Stimulated activated CD4-positive, alpha-beta T cell treated with anti-CD3 and anti-CD28 coated beads, TNF-alpha, amount 100 ng/mL, for 4 hours (primary cell): ENCODE measurements at regions not wholly inside any gene's neighbourhood (a gene's known extent, or its start where the extent isn't known, plus 50 kb on each side); places are given as distances from the start of the nearest gene placed in this dataset.
"Not testable (repeated sequence)": the region's sequence is repeated elsewhere in the genome, so short reads cannot be mapped to it uniquely, and the experiment has no call there.

ENCODE experiments used
- DNase-seq, 3 experiments: peaks; one replicate each; pipeline ENCODE4 v3.0.0-alpha.2; 2020; ENCODE audit warnings: low read depth in 3 of 3

- no peak for DNase-seq
Observed at GRCh38 chr10:65754112-65754511, 1171.7 kb upstream of the LRRTM3 start.

DNA sequence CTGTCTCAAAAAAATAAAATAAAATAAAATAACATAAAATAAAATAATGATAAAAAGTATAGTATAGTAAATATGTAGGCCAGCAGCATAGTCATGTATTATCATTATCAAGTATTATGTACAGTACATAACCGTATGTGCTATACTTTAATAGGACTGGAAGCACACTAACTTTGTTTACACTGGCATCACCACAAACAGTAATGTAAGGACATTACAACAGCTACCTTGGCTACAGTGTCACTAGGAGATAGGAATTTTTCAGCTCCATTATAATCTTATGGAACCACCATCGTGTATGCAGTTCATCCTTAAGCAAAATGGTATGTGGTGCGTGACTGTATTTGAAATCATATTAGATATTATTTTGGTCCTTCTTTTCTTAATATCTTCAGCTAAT lies 1163.5 kb upstream of the LRRTM3 start:
- DNase-seq = no peak

DNA sequence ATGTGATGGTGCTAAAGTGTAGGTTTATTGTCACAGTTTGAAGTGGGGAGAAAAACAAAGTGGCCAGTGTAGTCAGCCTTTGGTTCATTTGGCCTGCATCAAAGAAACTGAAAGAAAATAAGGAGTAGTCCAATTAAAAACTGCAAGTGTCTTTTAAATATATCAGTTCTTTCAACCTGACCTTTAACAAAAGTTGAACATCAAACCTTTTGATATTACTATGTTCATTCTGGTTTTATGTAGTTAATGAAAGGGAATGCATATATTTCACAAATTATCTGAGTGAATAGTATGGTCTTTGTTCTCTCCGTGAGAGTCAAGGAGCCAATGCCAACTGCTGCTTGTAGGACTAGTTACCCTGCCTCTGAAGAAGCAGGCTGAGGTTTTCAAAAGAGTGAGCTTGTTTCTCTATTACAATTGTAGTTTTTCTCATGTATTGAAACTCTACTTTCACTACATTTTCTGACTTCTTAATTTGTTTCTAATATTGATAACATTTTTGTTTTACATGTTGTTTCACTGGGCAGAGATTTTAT lies 1160.8 kb upstream of the LRRTM3 start:
- no peak for DNase-seq

DNA sequence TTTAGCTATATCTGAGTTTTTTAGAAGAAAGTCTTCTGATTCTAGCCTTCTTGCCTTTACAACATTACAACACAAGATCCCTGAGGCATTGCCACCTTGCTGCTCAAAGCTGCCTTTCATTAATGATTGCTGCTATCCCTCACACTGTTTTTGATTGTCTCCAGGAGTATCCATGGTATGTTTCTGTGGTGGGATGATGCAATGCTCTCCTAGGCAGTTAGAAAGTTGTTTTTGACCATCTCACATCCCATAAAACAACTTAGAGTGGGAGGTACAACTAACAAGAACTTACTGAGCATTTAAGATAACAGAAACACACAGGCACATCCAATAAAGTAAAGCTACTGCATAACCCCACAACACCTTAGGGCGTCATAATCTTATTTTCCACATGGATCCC lies 1156.0 kb upstream of the LRRTM3 start:
- no peak for DNase-seq

GRCh38 chr10:65778753-65779152 lies 1147.1 kb upstream of the LRRTM3 start:
- no peak for DNase-seq

GRCh38 chr10:65779985-65780384 lies 1145.9 kb upstream of the LRRTM3 start:
- no peak for DNase-seq

DNA sequence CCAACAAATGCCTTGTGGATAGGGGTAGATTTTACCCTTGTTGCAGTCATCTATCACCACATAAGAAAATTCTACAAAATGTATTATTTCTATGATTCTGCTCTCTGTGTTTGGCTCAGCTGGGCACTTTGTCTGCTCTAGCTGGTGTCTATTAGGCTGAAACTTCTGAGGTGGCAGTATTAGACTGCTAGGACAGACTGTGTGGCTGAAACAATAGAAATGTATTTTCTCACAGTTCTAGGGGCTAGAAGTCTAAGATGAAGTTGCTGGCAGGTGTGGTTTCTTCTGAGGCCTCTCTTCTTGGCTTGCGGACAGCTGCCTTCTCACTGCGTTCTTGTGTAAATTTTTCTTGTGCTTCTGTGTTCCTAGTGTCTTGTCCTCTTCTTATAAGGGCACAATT lies 1139.6 kb upstream of the LRRTM3 start:
- DNase-seq = no peak

DNA sequence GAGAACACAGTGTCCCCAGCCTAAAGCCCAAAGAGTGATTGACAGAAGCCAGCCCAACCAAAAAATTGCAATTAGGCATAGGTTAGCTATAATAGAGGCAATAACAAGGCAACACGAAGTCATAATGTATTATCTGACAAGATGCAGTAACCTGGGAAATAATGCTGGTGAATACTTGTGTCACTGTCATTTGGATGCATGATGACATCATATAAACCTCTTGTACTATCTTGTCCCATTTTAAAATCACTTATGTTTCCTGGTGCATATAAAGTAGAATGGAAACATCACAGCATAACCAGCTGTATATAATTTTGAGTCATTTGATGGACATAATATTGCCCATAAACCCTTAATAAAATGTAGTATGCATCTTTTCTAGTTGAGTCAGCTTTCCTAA lies 1138.3 kb upstream of the LRRTM3 start:
- no peak for DNase-seq

DNA sequence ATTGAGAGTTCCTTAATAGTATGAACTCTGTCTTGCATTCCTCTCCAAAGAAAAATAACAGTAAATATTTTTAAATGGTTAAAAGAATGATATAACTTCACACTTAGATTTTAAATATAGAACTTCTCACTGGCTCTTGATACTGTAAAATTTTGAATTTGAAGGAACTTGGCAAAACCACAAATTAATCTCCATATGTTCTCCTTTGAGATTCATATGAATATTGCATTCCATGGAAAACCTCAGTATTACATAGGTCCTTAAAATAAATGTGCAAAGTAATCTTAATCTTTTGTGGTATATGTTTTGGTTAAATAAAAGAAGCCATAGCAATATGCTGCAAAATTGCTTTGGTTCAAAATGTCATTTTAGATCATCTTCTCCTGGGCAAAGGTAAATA lies 1137.6 kb upstream of the LRRTM3 start:
- no peak for DNase-seq

- no peak for DNase-seq
Observed at GRCh38 chr10:65791979-65792378, 1133.9 kb upstream of the LRRTM3 start.

- DNase-seq = no peak
Observed at GRCh38 chr10:65793738-65794425, 1132.0 kb upstream of the LRRTM3 start.

GRCh38 chr10:65794861-65795260 lies 1131.0 kb upstream of the LRRTM3 start:
- DNase-seq = not testable (repeated sequence)

DNA sequence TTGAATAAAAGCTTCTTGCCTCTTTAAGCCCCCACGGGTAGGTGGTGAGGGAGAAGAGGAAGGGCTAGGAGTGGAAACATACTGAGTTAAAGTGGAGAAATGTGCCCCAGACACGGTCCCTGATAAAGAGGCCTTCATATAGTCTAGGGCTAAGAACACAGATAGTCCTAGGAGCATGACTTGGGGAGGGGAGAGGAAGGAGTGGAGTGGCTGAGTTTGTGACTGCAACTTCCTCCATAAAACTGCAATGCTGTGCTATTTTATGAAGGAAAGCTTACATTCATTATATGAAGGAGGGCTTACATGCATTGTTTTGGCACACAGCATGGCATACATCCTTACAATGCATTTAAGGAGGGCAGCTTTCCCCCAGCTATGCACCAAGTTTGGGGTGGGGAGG lies 1129.4 kb upstream of the LRRTM3 start:
- no peak for DNase-seq

GRCh38 chr10:65798133-65798532 lies 1127.7 kb upstream of the LRRTM3 start:
- no peak for DNase-seq

GRCh38 chr10:65802391-65802790 lies 1123.4 kb upstream of the LRRTM3 start:
- no peak for DNase-seq

DNA sequence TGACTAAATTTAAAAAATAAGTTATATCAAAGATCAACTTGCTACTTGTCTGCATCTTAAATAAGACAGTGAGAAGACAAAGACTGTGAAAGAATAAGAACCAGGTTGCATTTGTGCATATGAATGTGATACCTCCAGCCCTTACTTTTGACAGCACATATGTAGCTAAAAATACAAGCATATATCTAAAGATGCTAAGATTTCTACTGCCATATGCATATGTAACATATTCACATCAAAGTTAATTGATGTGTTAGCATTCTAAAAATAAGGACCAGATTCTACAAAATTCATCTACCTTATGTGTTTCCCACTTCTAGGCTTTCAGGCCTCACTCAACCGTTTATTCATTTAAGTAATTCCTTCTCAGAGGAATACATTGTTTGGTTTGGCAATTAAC lies 1120.3 kb upstream of the LRRTM3 start:
- no peak for DNase-seq

- no peak for DNase-seq
Observed at GRCh38 chr10:65805993-65806392, 1119.8 kb upstream of the LRRTM3 start.

DNA sequence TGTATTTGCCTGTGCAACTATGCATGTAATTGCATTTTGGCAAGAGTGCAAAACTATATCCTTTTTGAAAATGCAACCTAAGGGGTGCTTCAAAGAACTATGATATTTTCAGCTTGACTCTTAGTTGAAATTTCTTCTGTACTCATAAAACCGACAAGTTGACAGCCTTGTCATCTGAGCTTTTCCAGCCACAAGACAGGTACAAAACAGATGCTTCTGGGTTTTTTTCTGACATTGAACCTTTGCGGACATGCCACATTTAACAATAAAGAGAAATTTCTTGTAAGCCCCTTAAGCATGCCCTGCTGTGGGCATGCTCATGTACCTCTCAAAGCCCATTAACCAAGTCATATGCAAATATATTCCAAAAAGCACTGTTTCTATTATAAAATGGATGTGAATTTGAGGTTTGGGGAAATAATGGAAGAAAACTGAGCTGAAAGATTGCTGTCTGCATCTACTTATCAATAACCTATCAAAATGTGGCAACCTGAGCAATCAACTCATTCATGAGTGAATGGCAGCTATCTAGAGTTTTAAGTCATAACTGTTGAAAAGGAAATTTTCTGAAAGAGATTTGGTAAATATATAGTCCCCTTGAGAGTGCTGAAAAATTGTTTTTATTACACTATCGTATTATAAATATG lies 1117.0 kb upstream of the LRRTM3 start:
- DNase-seq = no peak

- DNase-seq = no peak
Observed at GRCh38 chr10:65811931-65812525, 1113.8 kb upstream of the LRRTM3 start.

GRCh38 chr10:65816536-65816935 lies 1109.3 kb upstream of the LRRTM3 start:
- DNase-seq = no peak

- DNase-seq = no peak
Observed at GRCh38 chr10:65818990-65819389, 1106.8 kb upstream of the LRRTM3 start.

GRCh38 chr10:65827359-65827758 lies 1098.5 kb upstream of the LRRTM3 start:
- no peak for DNase-seq

- no peak for DNase-seq
Observed at GRCh38 chr10:65838811-65839210, 1087.0 kb upstream of the LRRTM3 start.
